H1 (cell line): ENCODE measurements at regions not wholly inside any gene's neighbourhood (a gene's known extent, or its start where the extent isn't known, plus 50 kb on each side); places are given as distances from the start of the nearest gene placed in this dataset.

Source experiments
- CBX8 ChIP-seq: fragments of 300-800, 300-1000 bp; sonication (generic); IDR thresholded peaks from 2 replicates; pipeline ENCODE4 v1.7.1; 2016; ENCODE audit warnings: low read depth, low read length, borderline replicate concordance
- CHD7 ChIP-seq: fragments of 300-600 bp; sonication (generic); IDR thresholded peaks from 2 replicates; pipeline ENCODE4 v1.7.1; 2012; ENCODE audit warnings: low read length, moderate library complexity, mild to moderate bottlenecking, inconsistent platforms; ENCODE audit not compliant: insufficient replicate concordance
- E2F6 ChIP-seq: IDR thresholded peaks from 2 replicates; pipeline ENCODE4 v1.6.1; 2012; ENCODE audit warnings: inconsistent platforms
- EZH2 ChIP-seq: fragments of 200-600 bp; sonication (generic); IDR thresholded peaks from 2 replicates; pipeline ENCODE4 v1.7.1; 2012; ENCODE audit warnings: low read depth, mild to moderate bottlenecking, moderate library complexity, low read length, inconsistent platforms; ENCODE audit not compliant: severe bottlenecking
- GABPA ChIP-seq: IDR thresholded peaks from 2 replicates; pipeline ENCODE4 v1.6.1; 2011; ENCODE audit warnings: mild to moderate bottlenecking, low read length, moderate library complexity, borderline replicate concordance; ENCODE audit not compliant: insufficient read depth
- JUND ChIP-seq: IDR thresholded peaks from 2 replicates; pipeline ENCODE4 v1.6.1; 2011; ENCODE audit warnings: mild to moderate bottlenecking, improper control_type of control experiment, low read length
- KDM1A ChIP-seq: fragments of 200-600, 300-600 bp; sonication (generic); IDR thresholded peaks from 2 replicates; pipeline ENCODE4 v1.7.1; 2016; ENCODE audit warnings: mild to moderate bottlenecking, low read length, borderline replicate concordance
- SUZ12 ChIP-seq: fragments of 200-600 bp; sonication (generic); IDR thresholded peaks from 2 replicates; pipeline ENCODE4 v1.6.1; 2012; ENCODE audit warnings: mild to moderate bottlenecking, inconsistent platforms, low read length, moderate library complexity, mixed read lengths
- TAF7 ChIP-seq: optimal IDR thresholded peaks from 2 replicates; pipeline ENCODE3; 2011; ENCODE audit warnings: low read depth, mild to moderate bottlenecking, inconsistent platforms, low read length, moderate library complexity, borderline replicate concordance
- TEAD4 ChIP-seq: IDR thresholded peaks from 2 replicates; pipeline ENCODE4 v1.6.1; 2012; ENCODE audit warnings: low read depth, low read length, inconsistent platforms, mixed read lengths
- ZNF274 ChIP-seq: IDR thresholded peaks from 2 replicates; pipeline ENCODE4 v1.7.0; 2012; ENCODE audit warnings: low read length, borderline replicate concordance; ENCODE audit errors: extremely low read depth

GRCh38 chr2:41994661-41995060, 53.2 kb upstream of the PKDCC start (continued):
- TF ChIP-seq CHD7 (no peak), TEAD4 (no peak), KDM1A (no peak), ZNF274 (no peak), GABPA (no peak), TAF7 (no peak), EZH2 (no peak), E2F6 (no peak), JUND (no peak), CBX8 (no peak), SUZ12 (no peak)
